ENCODE measurements at regions not wholly inside any gene's neighbourhood (a gene's known extent, or its start where the extent isn't known, plus 50 kb on each side); places are given as distances from the start of the nearest gene placed in this dataset.

DNA sequence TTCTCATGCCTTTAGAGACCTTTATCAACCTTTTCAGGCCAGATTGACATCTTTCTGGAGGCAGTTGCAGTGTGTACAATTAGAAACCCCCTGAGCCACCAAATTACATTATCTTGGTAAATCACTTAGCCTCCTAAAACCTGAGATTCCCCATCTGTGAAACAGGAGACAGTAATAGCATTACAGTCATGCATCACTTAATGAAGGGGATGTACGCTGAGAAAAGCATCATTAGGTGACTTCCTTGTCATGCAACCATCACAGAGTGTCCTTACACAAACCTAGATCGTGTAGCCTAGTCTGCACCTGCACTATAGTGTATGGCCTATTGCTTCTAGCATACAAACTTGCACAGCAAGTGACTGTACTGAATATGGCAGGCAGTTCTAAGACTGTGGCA, 400.8 kb upstream of the CNTN3 start:
- peak; percentile 90 for ATAC-seq
- Histone ChIP-seq H2AFZ (ENCODE audit: control insufficient read depth, low read depth, low read length) (no peak overlapping the region), H3K27ac (ENCODE audit: control insufficient read depth, insufficient read depth) (no peak overlapping the region), H3K4me1 (ENCODE audit: control insufficient read depth, insufficient read depth, low read length) (no peaks in the 10 kb centered on the region), H3K9me3 (replicated peaks; ENCODE audit: control insufficient read depth, insufficient read depth, low read length) (no peaks in the 10 kb centered on the region), H3K9ac (ENCODE audit: control insufficient read depth, insufficient read depth, low read length) (no peak overlapping the region), H4K20me1 (ENCODE audit: control insufficient read depth, insufficient read depth) (no peaks in the 10 kb centered on the region), H3K27me3 (replicated peaks in 1 of 2; ENCODE audit: control insufficient read depth in 2 of 2, insufficient read depth in 2 of 2, low read length in 1 of 2) (no peaks in the 10 kb centered on the region), H3K4me3 (no peak overlapping the region), H3K79me2 (ENCODE audit: control insufficient read depth, insufficient read depth, low read length) (no peaks in the 10 kb centered on the region), H3K36me3 (ENCODE audit: control insufficient read depth in 2 of 2, insufficient read depth in 2 of 2, low read length in 1 of 2) (no peaks in the 10 kb centered on the region), H3K4me2 (ENCODE audit: control insufficient read depth, insufficient read depth) (no peak overlapping the region)
- no peak for TF ChIP-seq MTA3 (IDR thresholded peaks at IDR 0.05; ENCODE audit: borderline replicate concordance, low read length)
- no peak for TF ChIP-seq EZH2 (IDR thresholded peaks at IDR 0.05; ENCODE audit: borderline replicate concordance, control insufficient read depth, low read depth, low read length)
- TF ChIP-seq YBX1 (IDR thresholded peaks at IDR 0.05), result no peak
- TF ChIP-seq FOXK2 (IDR thresholded peaks at IDR 0.05), result no peak
- TF ChIP-seq PML (IDR thresholded peaks at IDR 0.05; ENCODE audit: low read length), result no peak
- TF ChIP-seq SIN3A (IDR thresholded peaks at IDR 0.05; ENCODE audit: low read depth, low read length), result no peak
- RAD21 ChIA-PET (ENCODE audit: unreplicated experiment), result no interaction called here
- intact Hi-C loops (cut with micrococcal nuclease; ENCODE audit: unreplicated experiment), result no loop called here
- DNase-seq (ENCODE audit: low read depth, low spot score), result no peak
- 3% methylated on average over 2 of the region's 2 CpGs for WGBS (ENCODE audit: insufficient coverage, insufficient replicate concordance, low lambda C conversion rate, missing lambda C conversion rate)
- FAIRE-seq, result no peak
- in situ Hi-C loops (cut with MboI), result no loop called here
- SMC1A ChIA-PET (ENCODE audit: uncharacterized antibody, unreplicated experiment), result no interaction called here
- BruUV-seq (replicated peaks), result no TSS peak
- CTCF ChIA-PET, result no interaction called here
- POLR2A ChIA-PET, result no interaction called here

DNA sequence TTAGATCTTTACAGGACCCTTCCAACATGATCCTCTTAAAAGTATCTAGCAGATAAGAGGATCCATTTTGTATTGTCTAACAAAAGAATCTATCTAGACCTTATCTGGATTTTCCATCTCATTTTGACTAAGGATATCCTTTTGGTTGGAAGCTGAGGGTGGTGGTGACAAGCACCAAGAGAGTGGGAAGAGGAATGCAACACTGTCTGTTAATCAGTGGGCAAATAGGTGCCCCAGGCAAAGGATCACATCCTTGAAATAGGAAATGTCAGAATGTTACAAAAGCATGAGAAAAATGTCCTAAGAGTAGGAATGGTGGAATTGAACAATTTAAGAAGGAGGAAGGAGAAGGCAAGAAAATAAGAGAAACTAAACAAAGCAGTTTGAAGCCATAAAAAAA, 420.7 kb upstream of the CNTN3 start:
- ChIA-PET CTCF (no interaction called here), SMC1A (ENCODE audit: uncharacterized antibody, unreplicated experiment) (no interaction called here), POLR2A (no interaction called here), RAD21 (ENCODE audit: unreplicated experiment) (no interaction called here)
- ATAC-seq (no peak), DNase-seq (ENCODE audit: low read depth, low spot score) (no peak), FAIRE-seq (no peak)
- H4K20me1 ChIP-seq (ENCODE audit: control insufficient read depth, insufficient read depth), result no peaks in the 10 kb centered on the region
- no peak overlapping the region for H2AFZ ChIP-seq (ENCODE audit: control insufficient read depth, low read depth, low read length)
- no peaks in the 10 kb centered on the region for H3K9me3 ChIP-seq (replicated peaks; ENCODE audit: control insufficient read depth, insufficient read depth, low read length)
- TF ChIP-seq HCFC1 (IDR thresholded peaks at IDR 0.05; ENCODE audit: low read length), result no peak
- no peak for TF ChIP-seq CBX3 (IDR thresholded peaks at IDR 0.05; ENCODE audit: borderline replicate concordance, low read depth)
- no peak for TF ChIP-seq ZNF622 (IDR thresholded peaks at IDR 0.05)
- TF ChIP-seq ZBED1 (IDR thresholded peaks at IDR 0.05; ENCODE audit: borderline replicate concordance), result no peak
- no peak for TF ChIP-seq NRF1 (conservative IDR thresholded peaks at IDR 0.05; ENCODE audit: low read depth, low read length)
- TF ChIP-seq GABPA (IDR thresholded peaks at IDR 0.05; ENCODE audit: low read depth), result no peak
- no peak for TF ChIP-seq HDAC2 (IDR thresholded peaks at IDR 0.05)
- no peak for TF ChIP-seq STAT3 (IDR thresholded peaks at IDR 0.05; ENCODE audit: low read depth, low read length)
- TF ChIP-seq, protein P1, sequence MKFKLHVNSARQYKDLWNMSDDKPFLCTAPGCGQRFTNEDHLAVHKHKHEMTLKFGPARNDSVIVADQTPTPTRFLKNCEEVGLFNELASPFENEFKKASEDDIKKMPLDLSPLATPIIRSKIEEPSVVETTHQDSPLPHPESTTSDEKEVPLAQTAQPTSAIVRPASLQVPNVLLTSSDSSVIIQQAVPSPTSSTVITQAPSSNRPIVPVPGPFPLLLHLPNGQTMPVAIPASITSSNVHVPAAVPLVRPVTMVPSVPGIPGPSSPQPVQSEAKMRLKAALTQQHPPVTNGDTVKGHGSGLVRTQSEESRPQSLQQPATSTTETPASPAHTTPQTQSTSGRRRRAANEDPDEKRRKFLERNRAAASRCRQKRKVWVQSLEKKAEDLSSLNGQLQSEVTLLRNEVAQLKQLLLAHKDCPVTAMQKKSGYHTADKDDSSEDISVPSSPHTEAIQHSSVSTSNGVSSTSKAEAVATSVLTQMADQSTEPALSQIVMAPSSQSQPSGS (IDR thresholded peaks at IDR 0.05; ENCODE audit: low read length), result no peak
- TF ChIP-seq POLR2AphosphoS2 (IDR thresholded peaks at IDR 0.05; ENCODE audit: low read depth, low read length), result no peak
- no peak for TF ChIP-seq SIN3A (IDR thresholded peaks at IDR 0.05; ENCODE audit: low read depth, low read length)
- TF ChIP-seq RB1 (IDR thresholded peaks at IDR 0.05; ENCODE audit: borderline replicate concordance), result no peak
- no peak for TF ChIP-seq TARDBP (IDR thresholded peaks at IDR 0.05; ENCODE audit: borderline replicate concordance)
- TF ChIP-seq, protein P2, sequence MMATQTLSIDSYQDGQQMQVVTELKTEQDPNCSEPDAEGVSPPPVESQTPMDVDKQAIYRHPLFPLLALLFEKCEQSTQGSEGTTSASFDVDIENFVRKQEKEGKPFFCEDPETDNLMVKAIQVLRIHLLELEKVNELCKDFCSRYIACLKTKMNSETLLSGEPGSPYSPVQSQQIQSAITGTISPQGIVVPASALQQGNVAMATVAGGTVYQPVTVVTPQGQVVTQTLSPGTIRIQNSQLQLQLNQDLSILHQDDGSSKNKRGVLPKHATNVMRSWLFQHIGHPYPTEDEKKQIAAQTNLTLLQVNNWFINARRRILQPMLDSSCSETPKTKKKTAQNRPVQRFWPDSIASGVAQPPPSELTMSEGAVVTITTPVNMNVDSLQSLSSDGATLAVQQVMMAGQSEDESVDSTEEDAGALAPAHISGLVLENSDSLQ (IDR thresholded peaks at IDR 0.05), result no peak
- BruUV-seq (replicated peaks), result no TSS peak
- no peak overlapping the region for H3K4me3 ChIP-seq
- no peaks in the 10 kb centered on the region for H3K27me3 ChIP-seq (replicated peaks in 1 of 2; ENCODE audit: control insufficient read depth in 2 of 2, insufficient read depth in 2 of 2, low read length in 1 of 2)
- H3K79me2 ChIP-seq (ENCODE audit: control insufficient read depth, insufficient read depth, low read length), result no peaks in the 10 kb centered on the region
- H3K4me1 ChIP-seq (ENCODE audit: control insufficient read depth, insufficient read depth, low read length), result no peaks in the 10 kb centered on the region
- no peak overlapping the region for H3K9ac ChIP-seq (ENCODE audit: control insufficient read depth, insufficient read depth, low read length)
- in situ Hi-C loops (cut with MboI) (no loop called here), intact Hi-C loops (cut with micrococcal nuclease; ENCODE audit: unreplicated experiment) (no loop called here)
- H3K36me3 ChIP-seq (ENCODE audit: control insufficient read depth in 2 of 2, insufficient read depth in 2 of 2, low read length in 1 of 2), result no peaks in the 10 kb centered on the region
- no peak overlapping the region for H3K4me2 ChIP-seq (ENCODE audit: control insufficient read depth, insufficient read depth)
- H3K27ac ChIP-seq (ENCODE audit: control insufficient read depth, insufficient read depth), result no peak overlapping the region

All from GM12878 (cell line).